ENCODE measurements at regions not wholly inside any gene's neighbourhood (a gene's known extent, or its start where the extent isn't known, plus 50 kb on each side); places are given as distances from the start of the nearest gene placed in this dataset.

DNA sequence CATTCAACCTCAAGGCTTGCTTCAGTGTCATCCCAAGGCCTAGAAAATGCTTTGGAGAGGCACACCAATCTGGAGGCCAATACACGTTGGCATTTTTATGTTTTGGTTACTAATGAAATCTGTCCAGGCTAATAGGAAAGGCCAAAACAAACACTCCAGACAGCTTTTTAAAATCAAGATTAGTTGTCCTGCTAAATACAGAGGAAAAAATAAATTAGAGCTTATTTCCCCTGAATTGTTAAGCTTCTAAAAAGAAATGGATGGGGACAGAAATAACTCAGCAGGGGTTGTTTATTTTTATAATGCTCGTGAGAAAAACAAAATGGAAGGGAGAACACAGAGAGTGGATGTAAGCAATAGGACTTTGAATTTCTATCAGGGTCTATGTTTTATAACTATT is 438.5 kb upstream of the LRRC4C start:
- no peak overlapping the region for H3K4me3 ChIP-seq
- no peaks in the 10 kb centered on the region for H3K4me1 ChIP-seq
- H3K27me3 ChIP-seq, result no peaks in the 10 kb centered on the region
- TF ChIP-seq, protein P1, sequence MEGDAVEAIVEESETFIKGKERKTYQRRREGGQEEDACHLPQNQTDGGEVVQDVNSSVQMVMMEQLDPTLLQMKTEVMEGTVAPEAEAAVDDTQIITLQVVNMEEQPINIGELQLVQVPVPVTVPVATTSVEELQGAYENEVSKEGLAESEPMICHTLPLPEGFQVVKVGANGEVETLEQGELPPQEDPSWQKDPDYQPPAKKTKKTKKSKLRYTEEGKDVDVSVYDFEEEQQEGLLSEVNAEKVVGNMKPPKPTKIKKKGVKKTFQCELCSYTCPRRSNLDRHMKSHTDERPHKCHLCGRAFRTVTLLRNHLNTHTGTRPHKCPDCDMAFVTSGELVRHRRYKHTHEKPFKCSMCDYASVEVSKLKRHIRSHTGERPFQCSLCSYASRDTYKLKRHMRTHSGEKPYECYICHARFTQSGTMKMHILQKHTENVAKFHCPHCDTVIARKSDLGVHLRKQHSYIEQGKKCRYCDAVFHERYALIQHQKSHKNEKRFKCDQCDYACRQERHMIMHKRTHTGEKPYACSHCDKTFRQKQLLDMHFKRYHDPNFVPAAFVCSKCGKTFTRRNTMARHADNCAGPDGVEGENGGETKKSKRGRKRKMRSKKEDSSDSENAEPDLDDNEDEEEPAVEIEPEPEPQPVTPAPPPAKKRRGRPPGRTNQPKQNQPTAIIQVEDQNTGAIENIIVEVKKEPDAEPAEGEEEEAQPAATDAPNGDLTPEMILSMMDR (IDR thresholded peaks at IDR 0.05), result no peak
- H3K27ac ChIP-seq, result no peak overlapping the region
- DNase-seq (ENCODE audit: low spot score), result no peak
- H3K9me3 ChIP-seq, result no peaks in the 10 kb centered on the region
- H3K36me3 ChIP-seq, result no peaks in the 10 kb centered on the region

DNA sequence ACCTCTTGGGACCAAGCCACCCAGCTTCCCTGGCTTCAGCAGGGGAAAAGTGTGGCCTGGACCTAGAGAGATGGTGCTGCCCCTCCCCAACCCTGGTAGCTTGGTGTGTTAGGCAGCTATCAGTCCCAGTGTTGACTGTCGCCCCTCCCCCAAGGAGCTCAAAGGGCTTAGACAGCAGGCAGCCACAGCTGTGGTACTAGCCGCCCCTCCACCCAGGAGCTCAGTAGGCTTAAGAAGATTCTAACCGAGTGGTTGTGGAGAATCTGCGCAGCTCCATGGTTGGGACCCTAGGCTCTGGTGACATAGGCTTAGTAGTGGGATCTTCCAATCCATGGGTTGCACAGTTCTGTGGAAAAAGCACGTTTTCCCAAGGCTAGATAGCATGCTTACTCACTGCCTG is 458.4 kb upstream of the LRRC4C start:
- Histone ChIP-seq H3K9me3 (peaks cover 0 to 13% of the 10 kb centered on the region in 2 donors), H3K4me1 (no peaks in the 10 kb centered on the region), H3K27me3 (no peaks in the 10 kb centered on the region), H3K27ac (no peak overlapping the region), H3K4me3 (no peak overlapping the region), H3K36me3 (no peaks in the 10 kb centered on the region)
- DNase-seq (ENCODE audit: low spot score), result no peak
- TF ChIP-seq, protein P1 (IDR thresholded peaks at IDR 0.05), result no peak

DNA sequence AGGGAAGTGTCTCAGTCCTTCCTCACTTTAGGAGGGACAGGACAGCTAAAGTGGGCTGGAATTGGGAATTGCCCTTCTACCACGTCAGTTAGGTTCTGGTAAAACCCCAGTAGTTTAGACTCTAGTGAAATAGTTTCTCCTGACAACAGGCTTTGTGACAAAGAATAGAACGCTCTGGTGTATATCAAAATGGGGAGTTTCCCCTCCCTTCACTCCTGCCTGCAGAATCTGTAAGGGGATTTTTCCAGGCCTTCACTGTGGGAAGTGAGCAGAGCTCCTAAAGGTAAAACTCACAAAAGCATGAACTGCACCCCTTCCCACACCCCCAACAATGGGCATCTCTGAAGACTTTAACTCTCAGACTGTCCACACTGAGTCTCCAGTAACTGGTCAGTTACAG is 460.9 kb upstream of the LRRC4C start:
- no peak for DNase-seq (ENCODE audit: low spot score)

DNA sequence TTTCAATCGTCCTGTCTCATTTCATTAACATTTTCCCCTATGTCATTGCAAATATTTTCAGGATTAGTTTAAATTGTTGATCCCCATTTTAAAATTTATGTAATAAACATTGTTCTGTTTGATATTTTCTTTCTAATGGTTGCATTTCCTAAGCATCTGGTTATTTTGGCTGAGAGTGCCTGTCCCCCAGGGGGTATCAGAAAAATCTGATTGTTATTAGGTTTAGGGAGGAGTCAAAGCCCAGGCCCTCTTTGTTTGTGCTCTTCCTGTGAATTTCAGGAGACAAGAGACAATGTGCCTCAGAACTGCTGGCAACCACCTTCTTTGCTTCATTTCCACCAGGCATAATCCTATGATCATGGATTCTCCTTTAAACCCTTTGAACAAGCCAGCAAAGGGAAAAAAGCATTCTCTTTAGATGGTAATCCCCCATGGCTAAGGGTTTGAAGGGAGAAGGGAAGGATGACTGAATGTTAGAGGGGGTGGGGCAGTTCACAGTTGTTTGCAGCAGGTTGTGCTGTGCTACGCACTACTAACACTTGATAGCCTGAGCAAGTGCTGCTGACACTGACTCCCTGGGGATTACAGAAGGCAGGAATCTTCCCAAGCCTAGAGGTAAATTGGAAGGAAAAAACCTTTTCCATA is 462.4 kb upstream of the LRRC4C start:
- Histone ChIP-seq H3K27ac (no peak overlapping the region), H3K36me3 (no peaks in the 10 kb centered on the region), H3K27me3 (no peaks in the 10 kb centered on the region), H3K4me1 (no peaks in the 10 kb centered on the region), H3K9me3 (peaks cover 0 to 13% of the 10 kb centered on the region in 2 donors), H3K4me3 (no peak overlapping the region)
- TF ChIP-seq, protein P1 (IDR thresholded peaks at IDR 0.05), result no peak
- DNase-seq (ENCODE audit: low spot score), result no peak

More for the DNA sequence above, 460.9 kb upstream of the LRRC4C start:
- no peaks in the 10 kb centered on the region for H3K27me3 ChIP-seq
- H3K4me3 ChIP-seq, result no peak overlapping the region
- TF ChIP-seq, protein P1 (IDR thresholded peaks at IDR 0.05), result no peak
- H3K27ac ChIP-seq, result no peak overlapping the region
- H3K36me3 ChIP-seq, result no peaks in the 10 kb centered on the region
- H3K9me3 ChIP-seq, result peaks cover 0 to 13% of the 10 kb centered on the region in 2 donors
- H3K4me1 ChIP-seq, result no peaks in the 10 kb centered on the region

DNA sequence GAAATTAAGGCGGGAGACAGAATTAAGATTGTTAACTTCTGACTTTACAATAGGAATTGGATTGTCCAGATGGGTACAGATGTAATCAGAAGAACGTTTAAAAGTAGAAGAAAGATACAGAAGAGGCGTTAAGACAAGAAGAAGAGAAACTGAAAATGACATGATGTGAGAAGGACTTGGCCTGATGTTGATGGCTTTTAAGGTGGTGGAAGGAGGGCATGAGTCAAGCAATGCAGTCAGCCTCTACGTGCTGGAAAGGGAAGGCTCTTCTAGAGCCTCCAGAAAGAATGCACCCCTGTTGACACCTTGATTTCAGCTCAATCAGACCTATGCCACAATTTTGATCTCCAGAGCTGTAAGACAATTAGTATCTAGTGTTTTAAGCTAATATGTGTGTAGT is 466.9 kb upstream of the LRRC4C start:
- Histone ChIP-seq H3K4me1 (no peaks in the 10 kb centered on the region), H3K9me3 (no peaks in the 10 kb centered on the region), H3K36me3 (no peaks in the 10 kb centered on the region), H3K27me3 (no peaks in the 10 kb centered on the region), H3K27ac (no peak overlapping the region), H3K4me3 (no peak overlapping the region)
- no peak for DNase-seq (ENCODE audit: low spot score)
- TF ChIP-seq, protein P1 (IDR thresholded peaks at IDR 0.05), result no peak

DNA sequence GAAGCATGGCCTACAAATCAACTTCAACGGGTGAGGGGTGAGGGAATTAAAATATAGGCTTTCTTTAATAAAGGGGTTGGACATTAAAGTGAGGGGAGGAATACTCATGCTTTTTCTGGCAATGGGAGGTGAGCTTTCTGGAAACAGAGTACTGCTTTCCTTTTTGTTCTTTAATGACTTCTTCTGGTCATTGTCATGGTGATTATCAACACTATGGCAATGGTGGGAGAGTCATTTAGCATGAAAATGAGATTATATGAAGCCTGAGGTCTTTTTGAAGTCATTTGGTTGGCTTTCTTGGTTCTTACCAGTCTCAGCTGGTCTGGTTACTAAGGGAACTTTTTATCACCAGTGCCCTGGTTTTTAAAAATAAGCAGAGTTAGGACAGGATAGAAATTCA is 475.8 kb upstream of the LRRC4C start:
- H3K27ac ChIP-seq, result no peak overlapping the region
- no peaks in the 10 kb centered on the region for H3K9me3 ChIP-seq
- H3K4me3 ChIP-seq, result no peak overlapping the region
- H3K27me3 ChIP-seq, result no peaks in the 10 kb centered on the region
- TF ChIP-seq, protein P1 (IDR thresholded peaks at IDR 0.05), result no peak
- H3K36me3 ChIP-seq, result no peaks in the 10 kb centered on the region
- H3K4me1 ChIP-seq, result no peaks in the 10 kb centered on the region
- no peak for DNase-seq (ENCODE audit: low spot score)
